ENCODE measurements at regions not wholly inside any gene's neighbourhood (a gene's known extent, or its start where the extent isn't known, plus 50 kb on each side); places are given as distances from the start of the nearest gene placed in this dataset.

DNA sequence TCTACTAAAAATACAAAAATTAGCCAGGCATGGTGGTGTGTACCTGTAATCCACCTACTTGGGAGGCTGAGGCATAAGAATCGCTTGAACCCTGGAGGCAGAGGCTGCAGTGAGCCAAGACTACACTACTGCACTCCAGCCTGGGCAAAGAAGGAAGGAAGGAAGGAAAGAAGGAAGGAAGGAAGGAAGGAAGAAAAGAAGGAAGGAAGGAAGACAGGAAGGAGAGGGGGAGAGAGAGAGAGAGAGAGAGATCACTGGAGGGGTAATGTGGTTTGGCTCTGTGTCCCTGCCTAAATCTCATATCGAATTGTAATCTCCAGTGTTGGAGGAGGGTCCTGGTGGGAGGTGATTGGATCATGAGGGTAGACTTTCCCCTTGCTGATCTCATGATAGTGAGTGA, 165.5 kb downstream of the KCTD15 start:
- Histone ChIP-seq H3K36me3 (ENCODE audit: control insufficient read depth, insufficient read depth, low read length) (no peaks in the 10 kb centered on the region), H3K27me3 (ENCODE audit: control insufficient read depth, insufficient read depth, low read length) (no peaks in the 10 kb centered on the region), H3K4me3 (ENCODE audit: low read depth, low read length) (no peak overlapping the region)
- no peak for TF ChIP-seq CTCF (IDR thresholded peaks at IDR 0.05; ENCODE audit: insufficient read depth, low read length, severe bottlenecking)
- FAIRE-seq (no peak), DNase-seq (ENCODE audit: low read depth) (no peak)

DNA sequence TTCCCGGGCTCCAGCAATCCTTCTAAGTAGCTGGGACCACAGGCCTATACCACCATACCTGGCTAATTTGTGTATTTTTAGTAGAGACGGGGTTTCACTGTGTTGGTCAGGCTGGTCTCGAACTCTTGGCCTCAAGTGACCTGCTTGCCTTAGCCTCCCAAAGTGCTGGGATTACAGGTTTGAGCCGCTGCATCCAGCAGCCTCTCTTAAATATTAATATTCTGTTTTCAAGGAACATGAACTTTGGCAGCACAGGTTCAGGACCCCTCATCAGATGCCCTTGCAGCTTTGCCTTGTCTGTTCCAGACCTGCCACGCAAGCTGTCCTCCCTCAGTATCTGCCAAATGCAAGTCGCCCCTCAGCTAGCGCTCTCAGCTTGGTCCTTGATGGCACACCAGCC, 166.8 kb downstream of the KCTD15 start:
- DNase-seq (ENCODE audit: low read depth) (no peak), FAIRE-seq (no peak)
- Histone ChIP-seq H3K27me3 (ENCODE audit: control insufficient read depth, insufficient read depth, low read length) (no peaks in the 10 kb centered on the region), H3K36me3 (ENCODE audit: control insufficient read depth, insufficient read depth, low read length) (no peaks in the 10 kb centered on the region), H3K4me3 (ENCODE audit: low read depth, low read length) (no peak overlapping the region)
- TF ChIP-seq CTCF (IDR thresholded peaks at IDR 0.05; ENCODE audit: insufficient read depth, low read length, severe bottlenecking), result no peak

DNA sequence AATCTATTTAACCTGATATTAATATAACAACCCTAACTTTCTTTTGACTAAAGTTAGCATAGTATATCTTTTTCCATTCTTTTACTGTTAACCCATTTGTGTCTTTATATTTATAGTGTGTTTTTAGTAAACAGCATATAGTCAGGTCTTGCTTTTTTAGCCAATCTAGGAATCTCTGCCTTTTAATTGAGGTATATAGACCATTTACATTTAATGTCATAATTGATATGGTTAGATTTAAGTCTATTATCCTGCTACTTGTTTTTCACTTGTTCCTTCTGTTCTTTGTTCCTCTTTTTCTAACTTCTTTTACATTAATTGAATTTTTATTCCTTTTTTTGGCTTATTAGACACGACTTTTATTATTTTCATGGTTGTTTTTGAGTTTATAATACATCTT, 174.4 kb downstream of the KCTD15 start:
- no peaks in the 10 kb centered on the region for H3K36me3 ChIP-seq (ENCODE audit: control insufficient read depth, insufficient read depth, low read length)
- H3K27me3 ChIP-seq (ENCODE audit: control insufficient read depth, insufficient read depth, low read length), result no peaks in the 10 kb centered on the region
- DNase-seq (ENCODE audit: low read depth), result no peak
- no peak for TF ChIP-seq CTCF (IDR thresholded peaks at IDR 0.05; ENCODE audit: insufficient read depth, low read length, severe bottlenecking)
- no peak overlapping the region for H3K4me3 ChIP-seq (ENCODE audit: low read depth, low read length)
- FAIRE-seq, result no peak

DNA sequence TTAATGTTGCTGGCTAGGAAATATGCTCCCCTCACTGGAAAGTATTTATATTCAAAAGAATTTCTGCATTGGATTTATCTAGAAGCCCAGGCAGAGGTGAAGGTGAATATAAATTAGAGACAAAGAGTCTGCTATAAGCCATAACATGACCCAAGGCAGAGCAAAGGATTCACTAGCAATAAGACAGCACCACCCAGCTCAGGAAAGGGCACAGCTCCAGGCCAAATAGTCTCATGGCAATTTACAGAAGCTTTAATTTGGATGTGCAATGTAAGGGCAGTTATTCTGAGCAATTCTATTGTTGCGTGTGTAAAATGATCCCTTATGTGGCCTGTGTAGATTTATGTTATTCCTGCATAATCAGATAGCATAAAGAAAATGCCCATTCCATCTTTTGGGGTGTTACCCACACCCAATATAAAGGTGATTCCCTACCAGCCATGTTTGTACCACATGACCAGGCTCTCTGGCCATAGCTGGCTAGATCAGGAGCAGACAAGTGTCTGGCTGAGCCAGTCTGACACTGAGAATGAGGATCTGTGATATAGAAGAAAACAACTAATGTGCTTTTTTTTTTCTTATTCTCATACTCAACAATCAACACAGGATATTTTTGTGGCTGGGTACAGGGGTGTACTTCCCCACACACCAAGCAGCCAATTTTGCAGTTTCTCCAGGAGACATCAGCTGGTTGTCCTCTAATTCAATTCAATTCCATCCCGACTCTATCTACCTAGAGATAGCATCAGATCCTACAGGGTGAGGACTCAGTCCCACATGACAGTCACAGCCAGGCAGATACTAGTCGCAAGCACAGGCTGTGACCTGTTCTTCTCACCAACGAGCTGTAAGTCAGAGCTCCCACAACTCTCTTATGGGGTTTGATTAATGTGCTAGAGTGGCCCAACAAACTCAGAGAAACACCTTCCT, 181.4 kb downstream of the KCTD15 start:
- Histone ChIP-seq H3K36me3 (ENCODE audit: control insufficient read depth, insufficient read depth, low read length) (no peaks in the 10 kb centered on the region), H3K27me3 (ENCODE audit: control insufficient read depth, insufficient read depth, low read length) (no peaks in the 10 kb centered on the region), H3K4me3 (ENCODE audit: low read depth, low read length) (no peak overlapping the region)
- no peak for FAIRE-seq
- no peak for TF ChIP-seq CTCF (IDR thresholded peaks at IDR 0.05; ENCODE audit: insufficient read depth, low read length, severe bottlenecking)
- no peak for DNase-seq (ENCODE audit: low read depth)

- DNase-seq (ENCODE audit: low read depth) (no peak), FAIRE-seq (no peak)
- Histone ChIP-seq H3K27me3 (ENCODE audit: control insufficient read depth, insufficient read depth, low read length) (no peaks in the 10 kb centered on the region), H3K4me3 (ENCODE audit: low read depth, low read length) (no peak overlapping the region), H3K36me3 (ENCODE audit: control insufficient read depth, insufficient read depth, low read length) (no peaks in the 10 kb centered on the region)
- no peak for TF ChIP-seq CTCF (IDR thresholded peaks at IDR 0.05; ENCODE audit: insufficient read depth, low read length, severe bottlenecking)
Measured at GRCh38 chr19:33982706-33983105, 186.0 kb downstream of the KCTD15 start.

- DNase-seq (ENCODE audit: low read depth), result no peak
- Histone ChIP-seq H3K27me3 (ENCODE audit: control insufficient read depth, insufficient read depth, low read length) (no peaks in the 10 kb centered on the region), H3K4me3 (ENCODE audit: low read depth, low read length) (no peak overlapping the region), H3K36me3 (ENCODE audit: control insufficient read depth, insufficient read depth, low read length) (no peaks in the 10 kb centered on the region)
- FAIRE-seq, result no peak
- no peak for TF ChIP-seq CTCF (IDR thresholded peaks at IDR 0.05; ENCODE audit: insufficient read depth, low read length, severe bottlenecking)
Measured at GRCh38 chr19:33988601-33989000, 183.7 kb upstream of the LSM14A start.

All from bronchial epithelial cell (primary cell).